Esophagus muscularis mucosa (tissue), 4 donors: ENCODE measurements at regions not wholly inside any gene's neighbourhood (a gene's known extent, or its start where the extent isn't known, plus 50 kb on each side); places are given as distances from the start of the nearest gene placed in this dataset.
A peak's percentile ranks its signal among the peaks of the same experiment; 100 is the strongest.

Source experiments
- DNase-seq: peaks from one replicate; pipeline ENCODE4 v3.0.0-alpha.2; 2017; ENCODE audit errors: extremely low spot score
- H3K27ac ChIP-seq, 4 donors: fragments of 200-600 bp; sonication (generic); replicated peaks in 1 of 4; 1 replicate in 3 of 4; 2 replicates in 1 of 4; pipeline ENCODE4 v1.5.1; 2016 to 2019; ENCODE audit warnings: mild to moderate bottlenecking in 1 of 4
- H3K27me3 ChIP-seq, 4 donors: fragments of 200-600 bp; sonication (generic); one replicate each; pipeline versions ENCODE4 v1.5.1 to v1.6.0; 2016 to 2019
- H3K36me3 ChIP-seq, 4 donors: fragments of 200-600 bp; sonication (generic); one replicate each; pipeline ENCODE4 v1.5.1; 2016 to 2019
- H3K4me1 ChIP-seq, 4 donors: fragments of 200-600 bp; sonication (generic); one replicate each; pipeline ENCODE4 v1.5.1; 2016 to 2019
- H3K4me3 ChIP-seq, 4 donors: fragments of 200-600 bp; sonication (generic); 1 replicate in 2 of 4; 2 replicates in 2 of 4; pipeline ENCODE4 v1.5.1; 2016 to 2019; ENCODE audit warnings: mild to moderate bottlenecking in 4 of 4, moderate library complexity in 1 of 4
- H3K9me3 ChIP-seq, 4 donors: fragments of 200-600 bp; sonication (generic); 1 replicate in 3 of 4; 2 replicates in 1 of 4; pipeline ENCODE4 v1.5.1; 2016 to 2019
- CTCF ChIP-seq, 3 experiments: fragments of 200-600 bp in 2 of 3; fragments of 450-650 bp in 1 of 3; sonication (generic) in 2 of 3; IDR thresholded peaks; one replicate each; pipeline ENCODE4 v1.5.1; 2017 to 2019; ENCODE audit warnings: antibody characterized with exemption in 3 of 3, mild to moderate bottlenecking in 2 of 3, moderate library complexity in 1 of 3
- EP300 ChIP-seq: sonication (generic); formaldehyde crosslinking; IDR thresholded peaks from one replicate; pipeline ENCODE4 v1.6.1; 2017; ENCODE audit warnings: antibody characterized with exemption
- POLR2A ChIP-seq: fragments of 450-650 bp; IDR thresholded peaks from one replicate; pipeline ENCODE4 v1.6.1; 2017; ENCODE audit warnings: antibody characterized with exemption, moderate library complexity, mild to moderate bottlenecking, low read depth
- POLR2AphosphoS5 ChIP-seq, 2 donors: sonication (generic); formaldehyde crosslinking; IDR thresholded peaks; one replicate each; pipeline ENCODE4 v1.6.1; 2017; ENCODE audit warnings: antibody characterized with exemption in 2 of 2
- WGBS: methylation state at CpG from one replicate; pipeline ENCODE4 v1.1.5; 2018; 5-methylcytosine and 5-hydroxymethylcytosine counted together
- intact Hi-C: fragments of 100-400 bp; cut with DNase I; formaldehyde crosslinking; loops from one replicate; pipeline ENCODE4 v1.15.1; 2023

GRCh38 chr2:106700616-106701015, 185.4 kb downstream of the ST6GAL2 start:
- H3K4me1 ChIP-seq, result no peaks in the 10 kb centered on the region
- H3K27me3 ChIP-seq, result no peaks in the 10 kb centered on the region
- H3K4me3 ChIP-seq, result no peak overlapping the region
- no peaks in the 10 kb centered on the region for H3K9me3 ChIP-seq
- no peak for TF ChIP-seq POLR2A
- no peak for DNase-seq
- H3K36me3 ChIP-seq, result no peaks in the 10 kb centered on the region
- intact Hi-C loops, result no loop called here
- H3K27ac ChIP-seq, result no peak overlapping the region

- Histone ChIP-seq H3K4me3 (no peak overlapping the region), H3K27me3 (no peaks in the 10 kb centered on the region), H3K36me3 (no peaks in the 10 kb centered on the region), H3K9me3 (no peaks in the 10 kb centered on the region), H3K27ac (no peak overlapping the region), H3K4me1 (no peaks in the 10 kb centered on the region)
- TF ChIP-seq POLR2A, result no peak
- no peak for TF ChIP-seq EP300
- TF ChIP-seq CTCF (IDR thresholded peaks at IDR 0.05), result no peak
- no peak for TF ChIP-seq POLR2AphosphoS5 (IDR thresholded peaks at IDR 0.05)
- DNase-seq, result no peak
- WGBS, result 61% methylated on average over 3 of the region's 3 CpGs
- intact Hi-C loops, result no loop called here
These were observed 184.6 kb downstream of the ST6GAL2 start for GRCh38 chr2:106701203-106702022.

GRCh38 chr2:106703161-106703560, 182.8 kb downstream of the ST6GAL2 start:
- H3K27me3 ChIP-seq, result no peaks in the 10 kb centered on the region
- TF ChIP-seq POLR2AphosphoS5 (IDR thresholded peaks at IDR 0.05) (no peak), EP300 (no peak), POLR2A (no peak), CTCF (IDR thresholded peaks at IDR 0.05) (no peak)
- peaks cover 0 to 5% (median 2%) of the 10 kb centered on the region in 4 donors for H3K4me1 ChIP-seq
- H3K9me3 ChIP-seq, result no peaks in the 10 kb centered on the region
- intact Hi-C loops, result no loop called here
- 75% methylated on average over 6 of the region's 6 CpGs for WGBS
- no peak overlapping the region for H3K4me3 ChIP-seq
- no peaks in the 10 kb centered on the region for H3K36me3 ChIP-seq
- no peak overlapping the region for H3K27ac ChIP-seq
- DNase-seq, result no peak

- Histone ChIP-seq H3K27me3 (no peaks in the 10 kb centered on the region), H3K4me3 (no peak overlapping the region), H3K9me3 (no peaks in the 10 kb centered on the region), H3K4me1 (peaks cover 0 to 10% (median 3%) of the 10 kb centered on the region in 4 donors), H3K36me3 (no peaks in the 10 kb centered on the region), H3K27ac (no peak overlapping the region)
- TF ChIP-seq POLR2AphosphoS5 (IDR thresholded peaks at IDR 0.05) (no peak), EP300 (no peak), POLR2A (no peak), CTCF (IDR thresholded peaks at IDR 0.05) (no peak)
- intact Hi-C loops, result no loop called here
- no peak for DNase-seq
These were observed 181.2 kb downstream of the ST6GAL2 start for GRCh38 chr2:106704798-106705197.

- TF ChIP-seq POLR2AphosphoS5 (IDR thresholded peaks at IDR 0.05) (peak in 1 of 2 donors; percentile 28), POLR2A (no peak), CTCF (IDR thresholded peaks at IDR 0.05) (no peak), EP300 (no peak)
- no peak for DNase-seq
- WGBS, result 67% methylated on average over 1 of the region's 1 CpG
- H3K4me1 ChIP-seq, result peaks cover 0 to 10% (median 3%) of the 10 kb centered on the region in 4 donors
- no peaks in the 10 kb centered on the region for H3K9me3 ChIP-seq
- no peak overlapping the region for H3K4me3 ChIP-seq
- H3K36me3 ChIP-seq, result no peaks in the 10 kb centered on the region
- H3K27ac ChIP-seq, result no peak overlapping the region
- intact Hi-C loops, result no loop called here
- H3K27me3 ChIP-seq, result no peaks in the 10 kb centered on the region
These were observed 180.1 kb downstream of the ST6GAL2 start for GRCh38 chr2:106705877-106706276.
